ENCODE measurements at regions not wholly inside any gene's neighbourhood (a gene's known extent, or its start where the extent isn't known, plus 50 kb on each side); places are given as distances from the start of the nearest gene placed in this dataset.

- no peak for DNase-seq
- intact Hi-C loops (cut with DNase I) = no loop called here
- no peaks in the 10 kb centered on the region for H3K9me3 ChIP-seq
- H3K4me3 ChIP-seq = no peak overlapping the region
- TF ChIP-seq EP300 (IDR thresholded peaks at IDR 0.05) (no peak), POLR2A (IDR thresholded peaks at IDR 0.05) (no peak), CTCF (IDR thresholded peaks at IDR 0.05) (no peak)
- no peaks in the 10 kb centered on the region for H3K4me1 ChIP-seq (ENCODE audit: insufficient read depth)
- 80 to 90% (median 84%) methylated on average over 2 of the region's 2 CpGs for WGBS, 3 donors
- no peaks in the 10 kb centered on the region for H3K27me3 ChIP-seq
- H3K36me3 ChIP-seq = no peaks in the 10 kb centered on the region
- no peak overlapping the region for H3K27ac ChIP-seq
These were observed 454.4 kb downstream of the GATA3 start for GRCh38 chr10:8508882-8509281.

GRCh38 chr10:8510471-8510870, 456.0 kb downstream of the GATA3 start:
- H3K36me3 ChIP-seq = no peaks in the 10 kb centered on the region
- no peak overlapping the region for H3K27ac ChIP-seq

GRCh38 chr10:8511026-8511425, 456.5 kb downstream of the GATA3 start:
- no peak overlapping the region for H3K27ac ChIP-seq
- no peaks in the 10 kb centered on the region for H3K4me1 ChIP-seq (ENCODE audit: insufficient read depth)
- H3K4me3 ChIP-seq = no peak overlapping the region
- no peaks in the 10 kb centered on the region for H3K27me3 ChIP-seq
- WGBS, 3 donors = 56 to 74% (median 72%) methylated on average over 4 of the region's 4 CpGs
- TF ChIP-seq POLR2A (IDR thresholded peaks at IDR 0.05) = no peak
- no peak for TF ChIP-seq CTCF (IDR thresholded peaks at IDR 0.05)
- no peak for TF ChIP-seq EP300 (IDR thresholded peaks at IDR 0.05)
- intact Hi-C loops (cut with DNase I) = no loop called here
- no peak for DNase-seq
- no peaks in the 10 kb centered on the region for H3K9me3 ChIP-seq
- H3K36me3 ChIP-seq = no peaks in the 10 kb centered on the region

More at GRCh38 chr10:8510471-8510870, 456.0 kb downstream of the GATA3 start:
- no peak for DNase-seq
- intact Hi-C loops (cut with DNase I) = no loop called here
- no peak for TF ChIP-seq CTCF (IDR thresholded peaks at IDR 0.05)
- TF ChIP-seq EP300 (IDR thresholded peaks at IDR 0.05) = no peak
- no peak for TF ChIP-seq POLR2A (IDR thresholded peaks at IDR 0.05)
- Histone ChIP-seq H3K4me1 (ENCODE audit: insufficient read depth) (no peaks in the 10 kb centered on the region), H3K9me3 (no peaks in the 10 kb centered on the region), H3K4me3 (no peak overlapping the region), H3K27me3 (no peaks in the 10 kb centered on the region)
- 38 to 58% (median 44%) methylated on average over 1 of the region's 1 CpG for WGBS, 3 donors

GRCh38 chr10:8513155-8514147, 459.0 kb downstream of the GATA3 start:
- Histone ChIP-seq H3K9me3 (no peaks in the 10 kb centered on the region), H3K36me3 (no peaks in the 10 kb centered on the region), H3K4me1 (ENCODE audit: insufficient read depth) (no peaks in the 10 kb centered on the region), H3K27ac (no peak overlapping the region), H3K27me3 (no peaks in the 10 kb centered on the region), H3K4me3 (no peak overlapping the region)
- DNase-seq = no peak
- TF ChIP-seq EP300 (IDR thresholded peaks at IDR 0.05) = no peak
- no peak for TF ChIP-seq CTCF (IDR thresholded peaks at IDR 0.05)
- intact Hi-C loops (cut with DNase I) = no loop called here
- WGBS, 3 donors = 86 to 90% (median 88%) methylated on average over 41 of the region's 41 CpGs
